ENCODE measurements at regions not wholly inside any gene's neighbourhood (a gene's known extent, or its start where the extent isn't known, plus 50 kb on each side); places are given as distances from the start of the nearest gene placed in this dataset.

DNA sequence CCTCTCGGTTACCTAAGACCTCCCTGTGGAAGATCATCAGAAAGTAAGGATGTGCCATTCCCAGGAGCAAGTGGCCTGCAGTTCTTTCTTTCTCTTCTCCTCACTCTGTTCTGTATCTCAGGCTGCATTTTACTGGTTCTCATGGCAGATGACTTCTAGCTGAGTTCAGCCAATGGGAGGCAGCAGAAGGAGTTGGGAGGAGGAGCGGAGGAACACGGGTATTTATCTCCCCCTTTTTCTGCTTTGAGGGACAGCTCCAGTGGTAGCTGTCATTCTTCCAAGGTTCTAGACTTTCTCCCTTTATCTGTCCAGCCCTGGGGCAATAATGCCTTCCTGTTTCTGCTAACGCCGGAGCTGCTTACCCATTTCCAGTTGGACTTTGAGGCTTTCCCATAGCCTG, 339.9 kb downstream of the NR2F2 start:
- no peaks in the 10 kb centered on the region for H3K79me2 ChIP-seq (ENCODE audit: control insufficient read depth, low read length)
- H3K9me2 ChIP-seq (replicated peaks; ENCODE audit: control insufficient read depth, low read length): no peaks in the 10 kb centered on the region
- H3K36me3 ChIP-seq (ENCODE audit: control insufficient read depth, low read length): no peaks in the 10 kb centered on the region
- no peak overlapping the region for H3K4me2 ChIP-seq (ENCODE audit: low read length)
- no peaks in the 10 kb centered on the region for H3F3A ChIP-seq (ENCODE audit: control insufficient read depth, insufficient read depth)
- H4K20me1 ChIP-seq (ENCODE audit: control insufficient read depth, insufficient read depth, low read depth, low read length): no peaks in the 10 kb centered on the region
- no peak overlapping the region for H3K27ac ChIP-seq (ENCODE audit: low read depth, low read length)
- TF ChIP-seq CTCF (IDR thresholded peaks at IDR 0.05; ENCODE audit: low read depth, low read length, poor library complexity, severe bottlenecking) (no peak), EZH2phosphoT487 (IDR thresholded peaks at IDR 0.05; ENCODE audit: borderline replicate concordance, low read length) (no peak)
- H3K4me3 ChIP-seq (ENCODE audit: low read length): no peak overlapping the region
- no peaks in the 10 kb centered on the region for H3K4me1 ChIP-seq (ENCODE audit: control insufficient read depth, low read length)
- no peaks in the 10 kb centered on the region for H3K9me3 ChIP-seq (ENCODE audit: control insufficient read depth, insufficient read depth, low read length)
- no peaks in the 10 kb centered on the region for H3K27me3 ChIP-seq (ENCODE audit: control insufficient read depth, low read length)

- no peak overlapping the region for H3K4me2 ChIP-seq (ENCODE audit: low read length)
- no peaks in the 10 kb centered on the region for H3F3A ChIP-seq (ENCODE audit: control insufficient read depth, insufficient read depth)
- no peaks in the 10 kb centered on the region for H3K36me3 ChIP-seq (ENCODE audit: control insufficient read depth, low read length)
- H3K27ac ChIP-seq (ENCODE audit: low read depth, low read length): no peak overlapping the region
- H3K9me3 ChIP-seq (ENCODE audit: control insufficient read depth, insufficient read depth, low read length): no peaks in the 10 kb centered on the region
- H3K79me2 ChIP-seq (ENCODE audit: control insufficient read depth, low read length): no peaks in the 10 kb centered on the region
- H3K27me3 ChIP-seq (ENCODE audit: control insufficient read depth, low read length): no peaks in the 10 kb centered on the region
- no peaks in the 10 kb centered on the region for H3K4me1 ChIP-seq (ENCODE audit: control insufficient read depth, low read length)
- H4K20me1 ChIP-seq (ENCODE audit: control insufficient read depth, insufficient read depth, low read depth, low read length): no peaks in the 10 kb centered on the region
- no peaks in the 10 kb centered on the region for H3K9me2 ChIP-seq (replicated peaks; ENCODE audit: control insufficient read depth, low read length)
- TF ChIP-seq CTCF (IDR thresholded peaks at IDR 0.05; ENCODE audit: low read depth, low read length, poor library complexity, severe bottlenecking) (no peak), EZH2phosphoT487 (IDR thresholded peaks at IDR 0.05; ENCODE audit: borderline replicate concordance, low read length) (no peak)
- H3K4me3 ChIP-seq (ENCODE audit: low read length): no peak overlapping the region
Measured at GRCh38 chr15:96672629-96673028, 342.1 kb downstream of the NR2F2 start.

DNA sequence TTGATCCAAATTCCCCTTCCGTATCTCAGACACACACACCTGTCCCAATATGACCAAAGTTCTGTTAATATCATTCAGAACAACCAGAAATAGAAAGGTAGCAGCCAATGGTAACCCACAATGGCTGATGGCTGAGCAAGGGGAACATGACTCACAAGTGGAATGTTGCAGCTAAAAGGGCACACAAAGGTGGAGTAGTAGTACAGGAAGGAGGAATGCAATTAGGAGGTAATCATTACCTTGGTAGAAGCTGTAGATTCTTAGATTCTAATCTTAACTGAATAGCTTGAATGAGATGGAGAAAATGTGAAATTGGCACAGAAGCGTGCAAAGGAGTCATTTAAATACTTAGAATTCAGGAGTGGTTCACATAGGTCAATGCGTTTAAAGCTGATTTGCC, 347.9 kb downstream of the NR2F2 start:
- H3K4me3 ChIP-seq (ENCODE audit: low read length): no peak overlapping the region
- no peaks in the 10 kb centered on the region for H3F3A ChIP-seq (ENCODE audit: control insufficient read depth, insufficient read depth)
- no peak overlapping the region for H3K27ac ChIP-seq (ENCODE audit: low read depth, low read length)
- H3K4me1 ChIP-seq (ENCODE audit: control insufficient read depth, low read length): no peaks in the 10 kb centered on the region
- no peaks in the 10 kb centered on the region for H3K27me3 ChIP-seq (ENCODE audit: control insufficient read depth, low read length)
- no peaks in the 10 kb centered on the region; the same call in 1 of the 2 replicates for H3K9me2 ChIP-seq (replicated peaks; ENCODE audit: control insufficient read depth, low read length)
- no peak overlapping the region for H3K4me2 ChIP-seq (ENCODE audit: low read length)
- H4K20me1 ChIP-seq (ENCODE audit: control insufficient read depth, insufficient read depth, low read depth, low read length): no peaks in the 10 kb centered on the region
- no peaks in the 10 kb centered on the region for H3K36me3 ChIP-seq (ENCODE audit: control insufficient read depth, low read length)
- TF ChIP-seq CTCF (IDR thresholded peaks at IDR 0.05; ENCODE audit: low read depth, low read length, poor library complexity, severe bottlenecking) (no peak), EZH2phosphoT487 (IDR thresholded peaks at IDR 0.05; ENCODE audit: borderline replicate concordance, low read length) (no peak)
- no peaks in the 10 kb centered on the region for H3K9me3 ChIP-seq (ENCODE audit: control insufficient read depth, insufficient read depth, low read length)
- H3K79me2 ChIP-seq (ENCODE audit: control insufficient read depth, low read length): no peaks in the 10 kb centered on the region
